ENCODE measurements at regions not wholly inside any gene's neighbourhood (a gene's known extent, or its start where the extent isn't known, plus 50 kb on each side); places are given as distances from the start of the nearest gene placed in this dataset.
"Not testable (repeated sequence)": the region's sequence is repeated elsewhere in the genome, so short reads cannot be mapped to it uniquely, and the experiment has no call there.

DNA sequence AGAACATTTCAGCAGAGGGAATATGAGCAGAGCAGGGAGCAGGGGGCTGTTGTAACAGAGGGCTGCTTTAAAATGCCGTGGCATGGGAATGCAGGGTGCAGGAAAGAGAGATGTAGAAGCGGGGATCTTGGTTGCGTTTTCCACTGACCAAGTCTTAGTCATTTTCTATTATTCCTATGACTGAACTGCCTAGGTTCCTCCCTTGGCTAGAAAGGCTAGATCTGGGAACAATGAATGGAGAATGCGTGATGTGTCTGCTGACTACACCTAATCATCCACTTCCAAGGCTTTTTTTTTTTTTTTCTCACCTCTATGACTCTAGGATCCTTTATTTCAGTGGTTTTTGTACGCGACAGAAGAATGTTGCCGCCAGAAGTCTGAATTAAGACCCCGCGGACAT lies 607.4 kb upstream of the TBL1XR1 start:
- no peak overlapping the region for H3K27ac Mint-ChIP-seq
- Histone ChIP-seq H2AFZ (ENCODE audit: insufficient read depth, low read depth, low read length, poor library complexity, severe bottlenecking) (no peak overlapping the region), H3K27me3 (replicated peaks in 1 of 4; ENCODE audit: control extremely low read depth in 1 of 4, control insufficient read depth in 3 of 4, insufficient read depth in 4 of 4, low read length in 3 of 4) (no peaks in the 10 kb centered on the region), H3K4me1 (ENCODE audit: control insufficient read depth in 2 of 2, insufficient read depth in 2 of 2, low read length in 2 of 2) (no peaks in the 10 kb centered on the region), H3K9ac (ENCODE audit: low read length) (no peak overlapping the region), H3K36me3 (replicated peaks in 1 of 2; ENCODE audit: control extremely low read depth in 1 of 2, control insufficient read depth in 1 of 2, extremely low read depth in 1 of 2, insufficient read depth in 2 of 2, low read length in 1 of 2) (no peaks in the 10 kb centered on the region), H3K27ac (ENCODE audit: low read length in 2 of 2) (no peak overlapping the region), H3K4me3 (ENCODE audit: control extremely low read depth in 1 of 5, extremely low read depth in 1 of 5, insufficient read depth in 1 of 5, low read depth in 2 of 5, low read length in 4 of 5) (no peak overlapping the region), H4K20me1 (ENCODE audit: control insufficient read depth, insufficient read depth, low read length, poor library complexity, severe bottlenecking) (no peaks in the 10 kb centered on the region), H3K4me2 (replicated peaks; ENCODE audit: low read depth, low read length, poor library complexity, severe bottlenecking) (no peak overlapping the region), H3K9me3 (ENCODE audit: control extremely low read depth in 1 of 3, control insufficient read depth in 2 of 3, insufficient read depth in 1 of 3, low read length in 2 of 3) (no peaks in the 10 kb centered on the region), H3K79me2 (ENCODE audit: control insufficient read depth, insufficient read depth, low read length) (no peaks in the 10 kb centered on the region)
- WGBS (ENCODE audit: insufficient coverage) = 98% methylated on average over 5 of the region's 9 CpGs
- CTCF ChIA-PET = no interaction called here
- H3K27me3 Mint-ChIP-seq = peaks cover 3% of the 10 kb centered on the region
- H3K4me1 Mint-ChIP-seq = no peaks in the 10 kb centered on the region
- intact Hi-C loops (cut with micrococcal nuclease) = no loop called here
- DNase-seq = no peak
- ATAC-seq (ENCODE audit: low read depth) = no peak
- H3K4me3 Mint-ChIP-seq = no peak overlapping the region
- TF ChIP-seq EZH2 (IDR thresholded peaks at IDR 0.05; ENCODE audit: borderline replicate concordance, insufficient read depth, low read depth, low read length, poor library complexity, severe bottlenecking) = no peak
- TF ChIP-seq, protein P1, sequence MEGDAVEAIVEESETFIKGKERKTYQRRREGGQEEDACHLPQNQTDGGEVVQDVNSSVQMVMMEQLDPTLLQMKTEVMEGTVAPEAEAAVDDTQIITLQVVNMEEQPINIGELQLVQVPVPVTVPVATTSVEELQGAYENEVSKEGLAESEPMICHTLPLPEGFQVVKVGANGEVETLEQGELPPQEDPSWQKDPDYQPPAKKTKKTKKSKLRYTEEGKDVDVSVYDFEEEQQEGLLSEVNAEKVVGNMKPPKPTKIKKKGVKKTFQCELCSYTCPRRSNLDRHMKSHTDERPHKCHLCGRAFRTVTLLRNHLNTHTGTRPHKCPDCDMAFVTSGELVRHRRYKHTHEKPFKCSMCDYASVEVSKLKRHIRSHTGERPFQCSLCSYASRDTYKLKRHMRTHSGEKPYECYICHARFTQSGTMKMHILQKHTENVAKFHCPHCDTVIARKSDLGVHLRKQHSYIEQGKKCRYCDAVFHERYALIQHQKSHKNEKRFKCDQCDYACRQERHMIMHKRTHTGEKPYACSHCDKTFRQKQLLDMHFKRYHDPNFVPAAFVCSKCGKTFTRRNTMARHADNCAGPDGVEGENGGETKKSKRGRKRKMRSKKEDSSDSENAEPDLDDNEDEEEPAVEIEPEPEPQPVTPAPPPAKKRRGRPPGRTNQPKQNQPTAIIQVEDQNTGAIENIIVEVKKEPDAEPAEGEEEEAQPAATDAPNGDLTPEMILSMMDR (IDR thresholded peaks at IDR 0.05) = no peak
- H3K9me3 Mint-ChIP-seq (ENCODE audit: insufficient read depth) = peaks cover 3% of the 10 kb centered on the region
- POLR2A ChIA-PET = no interaction called here

DNA sequence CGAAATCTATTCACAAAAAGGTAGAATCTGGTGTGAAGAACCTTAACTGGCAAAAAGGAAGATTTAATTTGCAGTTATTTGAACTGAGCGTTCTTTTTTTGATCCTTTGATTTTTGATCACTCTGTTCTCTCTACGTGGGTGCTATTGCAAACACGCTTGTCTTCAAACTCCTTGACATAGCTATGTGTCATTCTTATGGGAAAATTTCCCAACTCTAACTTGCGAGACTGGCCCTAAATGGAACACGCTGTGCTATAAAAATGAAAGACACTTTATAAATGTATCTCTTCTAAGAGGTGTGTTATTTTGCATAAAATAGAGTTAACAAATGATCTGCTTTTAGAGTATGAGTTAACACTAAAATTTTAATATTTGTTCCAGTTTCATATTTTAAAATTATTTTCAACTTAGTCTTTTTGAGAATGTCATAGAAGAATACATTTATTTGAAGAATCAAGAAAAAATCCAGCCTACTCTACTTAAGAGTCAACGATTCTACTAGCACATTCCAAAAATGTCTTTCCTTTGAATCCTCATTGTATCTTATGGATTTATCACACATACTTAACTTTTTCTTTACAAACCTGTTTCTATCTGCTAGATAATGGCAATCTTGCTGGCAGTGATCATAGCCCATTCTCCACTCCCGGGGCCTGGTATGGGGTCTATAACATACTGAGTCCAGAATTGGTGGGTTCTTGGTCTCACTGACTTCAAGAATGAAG lies 610.0 kb upstream of the TBL1XR1 start:
- intact Hi-C loops (cut with micrococcal nuclease) = no loop called here
- TF ChIP-seq EZH2 (IDR thresholded peaks at IDR 0.05; ENCODE audit: borderline replicate concordance, insufficient read depth, low read depth, low read length, poor library complexity, severe bottlenecking) = no peak
- TF ChIP-seq, protein P1 (IDR thresholded peaks at IDR 0.05) = no peak
- no peak overlapping the region for H3K27ac ChIP-seq (ENCODE audit: low read length in 2 of 2)
- H2AFZ ChIP-seq (ENCODE audit: insufficient read depth, low read depth, low read length, poor library complexity, severe bottlenecking) = no peak overlapping the region
- Mint-ChIP-seq H3K27me3 (no peaks in the 10 kb centered on the region), H3K4me3 (no peak overlapping the region), H3K27ac (no peak overlapping the region), H3K9me3 (ENCODE audit: insufficient read depth) (peaks cover 3% of the 10 kb centered on the region), H3K4me1 (peaks cover 9% of the 10 kb centered on the region)
- no peak for ATAC-seq (ENCODE audit: low read depth)
- H3K9ac ChIP-seq (ENCODE audit: low read length) = no peak overlapping the region
- ChIA-PET POLR2A (no interaction called here), CTCF (no interaction called here)
- no peaks in the 10 kb centered on the region for H4K20me1 ChIP-seq (ENCODE audit: control insufficient read depth, insufficient read depth, low read length, poor library complexity, severe bottlenecking)
- no peak overlapping the region for H3K4me2 ChIP-seq (replicated peaks; ENCODE audit: low read depth, low read length, poor library complexity, severe bottlenecking)
- peaks cover 4 to 13% of the 10 kb centered on the region in 2 donors for H3K4me1 ChIP-seq (ENCODE audit: control insufficient read depth in 2 of 2, insufficient read depth in 2 of 2, low read length in 2 of 2)
- H3K79me2 ChIP-seq (ENCODE audit: control insufficient read depth, insufficient read depth, low read length) = no peaks in the 10 kb centered on the region
- DNase-seq = no peak
- H3K4me3 ChIP-seq (ENCODE audit: control extremely low read depth in 1 of 5, extremely low read depth in 1 of 5, insufficient read depth in 1 of 5, low read depth in 2 of 5, low read length in 4 of 5) = no peak overlapping the region
- no peaks in the 10 kb centered on the region for H3K27me3 ChIP-seq (replicated peaks in 1 of 4; ENCODE audit: control extremely low read depth in 1 of 4, control insufficient read depth in 3 of 4, insufficient read depth in 4 of 4, low read length in 3 of 4)
- no peaks in the 10 kb centered on the region for H3K9me3 ChIP-seq (ENCODE audit: control extremely low read depth in 1 of 3, control insufficient read depth in 2 of 3, insufficient read depth in 1 of 3, low read length in 2 of 3)
- 87% methylated on average over 4 of the region's 8 CpGs for WGBS (ENCODE audit: insufficient coverage)
- no peaks in the 10 kb centered on the region for H3K36me3 ChIP-seq (replicated peaks in 1 of 2; ENCODE audit: control extremely low read depth in 1 of 2, control insufficient read depth in 1 of 2, extremely low read depth in 1 of 2, insufficient read depth in 2 of 2, low read length in 1 of 2)

DNA sequence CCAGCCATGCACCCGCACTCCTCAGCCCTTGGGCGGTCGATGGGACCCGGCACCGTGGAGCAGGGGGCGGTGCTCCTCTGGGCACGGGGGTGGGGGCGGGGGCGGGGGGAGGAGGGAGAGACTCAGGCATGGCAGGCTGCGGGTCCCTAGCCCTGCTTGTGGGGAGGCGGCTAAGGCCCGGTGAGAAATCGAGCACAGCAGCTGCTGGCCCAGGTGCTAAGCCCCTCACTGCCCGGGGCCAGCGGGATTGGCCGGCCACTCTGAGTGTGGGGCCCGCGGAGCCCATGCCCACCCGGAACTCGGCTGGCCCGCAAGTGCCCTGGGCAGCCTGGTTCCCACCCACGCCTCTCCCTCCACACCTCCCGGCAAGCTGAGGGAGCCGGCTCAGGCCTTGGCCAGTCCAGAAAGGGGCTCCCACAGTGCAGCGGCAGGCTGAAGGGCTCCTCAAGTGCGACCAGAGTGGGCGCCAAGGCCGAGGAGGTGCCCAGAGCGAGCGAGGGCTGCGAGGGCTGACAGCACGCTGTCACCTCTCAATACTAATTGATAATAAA lies 611.7 kb upstream of the TBL1XR1 start:
- ATAC-seq (ENCODE audit: low read depth); H3K36me3 ChIP-seq (replicated peaks in 1 of 2; ENCODE audit: control extremely low read depth in 1 of 2, control insufficient read depth in 1 of 2, extremely low read depth in 1 of 2, insufficient read depth in 2 of 2, low read length in 1 of 2); H3K4me3 Mint-ChIP-seq; intact Hi-C loops (cut with micrococcal nuclease); H2AFZ ChIP-seq (ENCODE audit: insufficient read depth, low read depth, low read length, poor library complexity, severe bottlenecking); H3K9me3 ChIP-seq (ENCODE audit: control extremely low read depth in 1 of 3, control insufficient read depth in 2 of 3, insufficient read depth in 1 of 3, low read length in 2 of 3); H3K79me2 ChIP-seq (ENCODE audit: control insufficient read depth, insufficient read depth, low read length); H4K20me1 ChIP-seq (ENCODE audit: control insufficient read depth, insufficient read depth, low read length, poor library complexity, severe bottlenecking); H3K4me1 Mint-ChIP-seq; H3K27ac ChIP-seq (ENCODE audit: low read length in 2 of 2); H3K9me3 Mint-ChIP-seq (ENCODE audit: insufficient read depth); DNase-seq; H3K27ac Mint-ChIP-seq; H3K4me2 ChIP-seq (replicated peaks; ENCODE audit: low read depth, low read length, poor library complexity, severe bottlenecking); H3K27me3 ChIP-seq (replicated peaks in 1 of 4; ENCODE audit: control extremely low read depth in 1 of 4, control insufficient read depth in 3 of 4, insufficient read depth in 4 of 4, low read length in 3 of 4); H3K27me3 Mint-ChIP-seq; H3K4me3 ChIP-seq (ENCODE audit: control extremely low read depth in 1 of 5, extremely low read depth in 1 of 5, insufficient read depth in 1 of 5, low read depth in 2 of 5, low read length in 4 of 5); H3K9ac ChIP-seq (ENCODE audit: low read length): not testable (repeated sequence)
- ChIA-PET POLR2A (interaction anchor here (0.5 kb wide), 1 partner anchor 436 kb away, joined by 3 read pairs; no protein-coding TSS in a partner anchor), CTCF (interaction anchor here (0.9 kb wide), 1 partner anchor 758 kb away, joined by 3 read pairs; no protein-coding TSS in a partner anchor)
- WGBS (ENCODE audit: insufficient coverage) = 98% methylated on average over 26 of the region's 32 CpGs
- H3K4me1 ChIP-seq (ENCODE audit: control insufficient read depth in 2 of 2, insufficient read depth in 2 of 2, low read length in 2 of 2) = peaks cover 4 to 13% of the 10 kb centered on the region in 2 donors
